ENCODE measurements at regions not wholly inside any gene's neighbourhood (a gene's known extent, or its start where the extent isn't known, plus 50 kb on each side); places are given as distances from the start of the nearest gene placed in this dataset.

GRCh38 chr5:126369995-126370731, 53.0 kb upstream of the GRAMD2B start:
- no peaks in the 10 kb centered on the region for H3K27me3 ChIP-seq
- no peak for TF ChIP-seq EP300 (IDR thresholded peaks at IDR 0.05)
- no peak for TF ChIP-seq POLR2AphosphoS5 (IDR thresholded peaks at IDR 0.05)
- peak in 1 of 4 experiments; percentile 36 for TF ChIP-seq CTCF (IDR thresholded peaks at IDR 0.05)
- no peak for TF ChIP-seq POLR2A (IDR thresholded peaks at IDR 0.05)
- H3K4me3 ChIP-seq: no peak overlapping the region
- DNase-seq: no peak
- WGBS, 2 donors: 21 to 64% methylated on average over 6 of the region's 6 CpGs
- peaks cover 0 to 24% (median 21%) of the 10 kb centered on the region in 4 donors for H3K4me1 ChIP-seq
- no peaks in the 10 kb centered on the region for H3K9me3 ChIP-seq
- H3K36me3 ChIP-seq: no peaks in the 10 kb centered on the region
- peak overlapping the region in 3 of 4 donors; percentile 37 to 45 (median 38) for H3K27ac ChIP-seq
- intact Hi-C loops (cut with DNase I): loop anchor here (5.0 kb wide), 1 partner anchor 52 kb away; the partner anchor contains the start of gene GRAMD2B

GRCh38 chr5:126370796-126371718, 52.2 kb upstream of the GRAMD2B start:
- WGBS, 2 donors: 21 to 70% methylated on average over 12 of the region's 12 CpGs
- H3K27ac ChIP-seq: peak overlapping the region in 1 of 4 donors; percentile 45
- H3K27me3 ChIP-seq: no peaks in the 10 kb centered on the region
- no peaks in the 10 kb centered on the region for H3K9me3 ChIP-seq
- H3K4me1 ChIP-seq: peaks cover 0 to 24% (median 21%) of the 10 kb centered on the region in 4 donors
- TF ChIP-seq POLR2A (IDR thresholded peaks at IDR 0.05) (no peak), POLR2AphosphoS5 (IDR thresholded peaks at IDR 0.05) (no peak), EP300 (IDR thresholded peaks at IDR 0.05) (no peak), CTCF (IDR thresholded peaks at IDR 0.05) (no peak)
- no peak overlapping the region for H3K4me3 ChIP-seq
- intact Hi-C loops (cut with DNase I): no loop called here
- DNase-seq: no peak
- H3K36me3 ChIP-seq: no peaks in the 10 kb centered on the region

- Histone ChIP-seq H3K27me3 (no peaks in the 10 kb centered on the region), H3K4me3 (no peak overlapping the region), H3K27ac (no peak overlapping the region), H3K9me3 (no peaks in the 10 kb centered on the region), H3K4me1 (peaks cover 0 to 31% (median 23%) of the 10 kb centered on the region in 4 donors), H3K36me3 (no peaks in the 10 kb centered on the region)
- DNase-seq: no peak
- TF ChIP-seq CTCF (IDR thresholded peaks at IDR 0.05): no peak
- no peak for TF ChIP-seq EP300 (IDR thresholded peaks at IDR 0.05)
- no peak for TF ChIP-seq POLR2A (IDR thresholded peaks at IDR 0.05)
- no peak for TF ChIP-seq POLR2AphosphoS5 (IDR thresholded peaks at IDR 0.05)
- intact Hi-C loops (cut with DNase I): no loop called here
- 17 to 38% methylated on average over 3 of the region's 3 CpGs for WGBS, 2 donors
These were observed 49.7 kb upstream of the GRAMD2B start for GRCh38 chr5:126373375-126374108.

Small RNA genes in the stretch of these regions (small RNA-seq; reads per million reads assigned to genes)
- gene HMGB1P22 (0 reads per million in 3 donors), gene RN7SKP117 (0 reads per million in 3 donors)

All from sigmoid colon (tissue), 6 donors.